Cardiac septum (tissue), 1 donor: ENCODE measurements at regions not wholly inside any gene's neighbourhood (a gene's known extent, or its start where the extent isn't known, plus 50 kb on each side); places are given as distances from the start of the nearest gene placed in this dataset.

Experiments used
- DNase-seq: peaks from one replicate; pipeline ENCODE4 v3.0.0-alpha.2; 2020; ENCODE audit warnings: low spot score
- intact Hi-C: fragments of 100-400 bp; cut with DNase I; formaldehyde crosslinking; loops from one replicate; pipeline ENCODE4 v1.14.0; 2022
- donor health status: DM: no; HTN: no; CAD: no.

DNA sequence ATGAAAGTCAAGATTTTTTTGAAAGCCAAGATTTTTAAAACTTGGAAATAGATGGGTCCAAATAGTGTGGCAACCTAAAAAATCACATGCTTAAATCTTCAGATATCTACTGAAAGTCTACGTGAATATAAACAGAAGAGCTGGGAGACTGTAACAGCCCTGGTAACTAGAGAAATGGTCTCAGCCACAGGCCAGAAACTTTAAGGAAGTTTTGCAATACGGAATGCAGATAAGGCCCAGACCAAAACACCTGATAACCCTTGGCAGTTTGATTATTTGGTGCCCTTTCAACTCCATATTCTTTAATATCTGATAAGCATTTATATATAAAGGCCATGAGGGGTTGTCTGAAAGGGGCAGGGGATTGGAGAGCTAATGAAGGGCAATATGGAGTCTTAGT is 537.3 kb upstream of the TGFBR2 start:
- intact Hi-C loops = no loop called here
- DNase-seq = no peak

DNA sequence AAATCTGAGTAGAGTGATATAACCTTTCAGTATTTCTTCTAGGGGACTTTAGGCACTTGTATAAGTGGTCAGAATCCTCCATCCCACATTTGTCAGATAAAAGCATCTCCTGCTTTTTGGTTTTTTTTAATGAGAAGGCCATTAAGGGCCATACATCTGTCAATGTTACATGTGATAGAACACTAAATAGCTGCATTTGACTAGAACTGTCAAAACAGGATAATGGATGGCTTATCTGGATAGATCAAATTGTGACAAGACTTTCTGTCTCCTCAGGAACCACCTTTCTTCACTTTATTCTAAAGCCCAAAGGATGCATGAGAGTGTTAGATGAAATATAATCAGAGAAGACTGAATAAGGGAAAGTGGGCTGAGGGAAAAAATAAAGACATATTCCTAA is 533.4 kb upstream of the TGFBR2 start:
- DNase-seq = no peak
- intact Hi-C loops = no loop called here

DNA sequence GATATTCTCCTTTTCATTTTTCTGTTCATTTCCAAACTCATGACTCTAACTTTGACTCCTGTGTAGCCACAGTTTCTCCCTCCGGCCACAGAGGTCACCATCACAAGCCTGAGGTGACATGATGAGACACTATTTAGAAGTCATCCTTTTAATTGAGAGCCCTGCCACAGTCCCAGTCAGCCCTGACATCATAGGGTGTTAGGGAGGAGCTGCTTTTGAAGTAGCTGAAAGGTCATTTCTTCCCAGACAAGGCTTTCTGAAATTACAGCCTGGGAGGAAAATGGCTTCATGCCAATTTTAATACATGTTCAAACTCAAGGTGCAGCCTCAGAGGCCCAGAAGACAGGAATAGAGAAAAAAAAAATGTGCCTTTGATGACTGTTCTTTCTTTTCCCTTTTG is 532.8 kb upstream of the TGFBR2 start:
- intact Hi-C loops = no loop called here

DNA sequence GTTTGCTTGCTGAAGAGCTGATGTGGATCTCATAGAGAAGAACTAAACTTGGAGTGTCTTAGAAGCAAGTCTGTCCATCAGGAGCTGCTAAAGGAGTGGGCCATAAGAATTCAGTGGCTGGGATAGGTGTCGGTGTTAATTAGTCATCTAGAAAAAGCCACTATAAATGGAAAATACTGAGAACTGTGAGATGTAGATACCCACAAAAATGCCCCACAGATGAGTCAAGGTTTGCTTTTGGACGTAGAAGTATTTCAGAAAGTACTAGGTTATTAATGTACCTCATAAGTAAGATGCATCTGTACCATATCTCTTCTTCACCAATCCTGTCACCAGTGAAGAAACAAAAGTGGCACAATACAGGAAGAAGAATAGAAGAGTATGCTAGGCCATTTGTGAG is 530.9 kb upstream of the TGFBR2 start:
- DNase-seq = no peak
- intact Hi-C loops = no loop called here

More for the DNA sequence above, 532.8 kb upstream of the TGFBR2 start:
- DNase-seq = no peak

DNA sequence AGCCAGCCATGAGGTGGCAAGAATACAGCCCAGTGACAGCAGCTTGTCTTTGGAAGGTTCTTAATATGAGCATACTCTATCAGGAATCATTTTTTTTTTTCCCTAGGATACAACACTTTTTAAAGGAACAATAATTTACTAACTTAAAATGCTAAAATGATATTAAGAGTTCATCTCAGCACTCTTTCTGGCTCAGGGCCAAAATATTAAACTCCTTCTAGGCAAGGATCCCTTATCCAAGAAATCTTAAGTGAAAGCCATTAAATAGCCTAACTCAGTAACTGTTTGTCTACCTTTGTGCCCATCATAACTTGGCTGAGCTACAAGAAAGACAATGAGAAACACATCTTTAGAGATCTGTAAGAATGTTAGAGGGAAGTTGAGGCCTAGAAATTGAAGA is 529.5 kb upstream of the TGFBR2 start:
- intact Hi-C loops = no loop called here
- DNase-seq = no peak

DNA sequence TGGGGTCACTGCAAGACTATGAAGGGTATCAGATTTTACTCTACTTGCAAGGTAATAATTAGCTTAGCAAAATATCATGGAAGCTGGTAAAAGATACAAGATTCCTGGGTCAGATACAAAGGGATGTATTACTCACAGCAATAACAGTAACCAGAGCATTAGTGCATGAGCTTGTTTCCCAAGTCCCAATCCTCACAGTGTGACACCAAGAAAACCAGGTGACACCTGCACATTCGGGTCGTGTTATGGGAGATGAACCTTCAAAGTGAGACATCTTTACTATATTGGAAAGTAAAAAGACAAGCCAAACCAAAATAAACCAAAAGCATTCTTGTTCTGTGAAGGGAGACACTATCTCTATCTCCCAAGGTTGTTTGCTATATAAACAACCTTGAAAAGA is 528.7 kb upstream of the TGFBR2 start:
- intact Hi-C loops = no loop called here
- DNase-seq = no peak

DNA sequence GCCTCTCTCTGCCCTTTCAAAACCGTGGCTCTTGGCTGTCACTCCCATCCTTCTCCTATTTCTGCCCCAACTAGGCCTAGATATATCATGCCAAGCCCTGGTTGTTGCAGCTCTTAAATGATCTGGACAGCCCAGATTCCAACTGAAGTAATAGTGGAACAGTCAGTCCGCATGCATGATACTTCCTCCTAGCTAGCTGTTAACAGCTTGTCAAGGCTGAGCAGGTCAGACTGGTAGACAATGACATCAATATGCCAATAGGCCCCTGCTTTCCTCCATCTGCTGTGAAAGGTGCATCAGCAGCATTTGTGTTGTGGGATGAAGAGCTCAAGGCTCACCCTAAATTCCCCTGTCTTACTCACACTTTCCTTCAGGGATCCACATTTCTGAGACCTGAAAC is 527.7 kb upstream of the TGFBR2 start:
- intact Hi-C loops = no loop called here
- DNase-seq = no peak

DNA sequence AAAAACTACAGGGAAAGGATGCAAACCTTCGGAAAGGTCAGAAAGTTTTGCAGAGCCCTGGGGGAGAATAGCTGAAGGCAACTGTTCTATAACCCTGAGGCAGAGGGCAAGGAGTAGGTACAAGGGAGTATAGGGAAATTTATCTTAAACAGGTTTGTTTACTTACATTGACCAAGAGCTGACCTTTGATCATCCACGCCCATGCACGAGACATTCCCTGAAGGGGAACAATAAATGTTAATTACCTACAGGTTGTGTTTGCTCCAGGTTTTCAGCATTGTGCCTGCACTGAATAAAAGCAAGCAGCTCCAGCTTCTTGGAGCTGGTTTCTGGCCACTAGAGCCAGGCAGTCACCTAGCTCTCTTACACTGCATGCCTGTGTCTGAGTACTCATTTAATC is 524.5 kb upstream of the TGFBR2 start:
- intact Hi-C loops = no loop called here
- no peak for DNase-seq

DNA sequence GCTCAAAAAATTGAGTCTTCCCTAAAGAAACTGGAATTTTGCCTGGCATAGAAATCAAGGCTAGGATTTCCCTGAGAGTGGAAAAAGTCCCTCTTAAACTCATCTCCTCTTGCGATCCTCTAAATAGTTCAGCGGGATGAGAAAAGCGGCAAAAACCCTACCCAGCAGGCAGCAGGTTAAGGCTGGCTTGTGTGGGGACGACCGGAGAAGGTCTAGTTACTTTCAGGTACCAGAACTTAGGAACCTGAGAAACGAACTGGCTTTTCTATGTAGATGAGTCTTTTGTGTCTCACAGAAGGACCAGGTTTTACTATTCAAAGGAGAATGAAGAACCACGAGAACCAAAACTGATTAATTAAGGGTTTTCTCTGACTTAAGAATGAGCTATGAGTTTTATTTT is 523.7 kb upstream of the TGFBR2 start:
- no peak for DNase-seq
- intact Hi-C loops = no loop called here

DNA sequence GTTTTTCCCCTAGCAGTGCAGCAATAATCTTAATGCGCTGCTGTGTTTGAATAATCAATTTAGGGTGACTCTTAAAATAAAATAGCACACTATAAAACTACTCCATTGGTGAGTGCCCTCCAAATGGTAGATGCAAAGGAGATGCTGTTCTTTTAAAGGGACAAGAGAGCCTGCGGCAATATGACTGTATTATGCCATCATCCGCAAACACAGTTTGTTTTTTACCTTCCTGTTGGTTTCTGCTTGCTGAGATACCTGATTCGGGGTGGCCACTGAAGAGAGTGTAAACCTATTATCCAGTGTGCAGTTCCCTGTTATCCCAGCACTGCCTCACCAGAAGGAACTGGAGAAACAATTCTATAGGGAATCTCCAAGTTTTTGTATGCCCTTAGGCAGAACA is 523.1 kb upstream of the TGFBR2 start:
- DNase-seq = no peak
- intact Hi-C loops = no loop called here

DNA sequence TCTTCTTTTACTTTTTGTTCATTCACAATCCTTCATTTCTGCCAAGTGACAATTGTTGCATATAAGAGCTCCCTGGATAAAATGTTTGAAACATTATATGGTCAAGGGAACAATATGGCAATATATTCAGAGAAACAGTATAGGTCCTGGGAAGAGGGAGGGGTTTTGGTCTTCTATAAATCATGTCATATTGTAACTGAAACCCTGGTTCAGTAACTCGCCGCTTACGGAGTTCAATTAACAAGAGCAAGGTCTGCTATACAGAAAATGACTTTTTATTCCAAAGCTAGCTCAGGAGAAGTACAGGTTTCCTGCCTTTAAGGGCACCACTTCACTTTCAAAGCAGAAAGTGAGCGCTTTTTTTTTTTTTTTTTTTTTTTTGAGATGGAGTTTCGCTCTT is 522.1 kb upstream of the TGFBR2 start:
- no peak for DNase-seq
- intact Hi-C loops = no loop called here

DNA sequence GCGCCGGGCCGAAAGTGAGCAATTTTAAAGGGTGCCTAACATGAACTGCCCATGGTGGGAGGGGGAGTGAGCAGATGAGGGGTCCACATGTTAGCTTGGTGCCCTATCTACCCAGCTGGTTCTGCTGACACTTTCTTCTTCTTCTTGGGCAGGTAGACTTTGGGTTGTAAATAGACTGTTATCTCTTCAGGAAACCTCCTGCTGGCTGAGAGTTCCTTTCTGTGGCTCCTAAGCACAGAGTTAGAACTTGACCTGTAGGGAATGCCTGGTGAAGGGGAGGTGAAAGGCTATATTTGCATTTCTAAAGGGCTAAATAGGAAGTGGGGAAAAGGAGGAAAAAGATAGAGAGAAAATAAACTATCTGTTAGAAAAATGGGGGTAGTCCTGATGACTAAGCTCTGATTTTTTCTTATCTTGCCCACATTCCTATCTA is 521.4 kb upstream of the TGFBR2 start:
- DNase-seq = no peak
- intact Hi-C loops = no loop called here

DNA sequence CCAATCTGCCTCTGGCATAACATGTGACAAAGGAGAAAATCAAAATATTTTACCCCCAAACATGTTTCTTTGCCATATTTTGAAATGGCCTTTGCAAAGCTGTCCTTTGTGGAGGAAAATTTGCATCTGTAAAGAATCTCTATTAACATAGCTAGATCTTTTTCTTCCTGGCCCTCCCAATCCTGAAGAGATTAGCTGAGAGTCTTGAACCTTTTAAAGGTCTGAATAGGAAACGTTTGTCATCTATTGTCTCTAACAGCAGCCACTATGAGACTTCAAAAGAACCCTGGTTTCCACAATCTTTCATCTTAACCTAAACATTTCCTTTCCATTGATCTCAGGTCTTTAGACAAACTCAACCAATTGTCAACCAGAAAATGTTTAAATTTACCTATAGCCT is 520.9 kb upstream of the TGFBR2 start:
- intact Hi-C loops = no loop called here
- DNase-seq = no peak

DNA sequence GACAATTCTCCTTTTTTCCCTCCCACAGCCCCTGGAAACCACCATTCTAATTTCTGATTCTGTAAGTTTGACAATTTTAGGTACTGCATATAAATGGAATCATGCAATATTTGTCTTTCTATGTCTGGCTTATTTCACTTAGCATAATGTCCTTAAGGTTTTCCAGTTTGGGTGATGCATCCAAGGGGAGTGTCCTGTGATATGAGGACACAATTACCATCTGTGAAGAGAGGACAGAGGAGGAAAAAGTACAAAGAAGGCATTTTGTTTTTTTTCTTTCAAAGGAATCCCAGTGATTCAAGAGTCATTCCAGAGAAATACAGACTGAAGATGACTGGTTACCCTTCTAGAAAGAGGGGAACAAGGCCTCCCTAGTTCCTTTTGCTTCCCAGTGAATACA is 514.7 kb upstream of the TGFBR2 start:
- intact Hi-C loops = no loop called here
- no peak for DNase-seq

DNA sequence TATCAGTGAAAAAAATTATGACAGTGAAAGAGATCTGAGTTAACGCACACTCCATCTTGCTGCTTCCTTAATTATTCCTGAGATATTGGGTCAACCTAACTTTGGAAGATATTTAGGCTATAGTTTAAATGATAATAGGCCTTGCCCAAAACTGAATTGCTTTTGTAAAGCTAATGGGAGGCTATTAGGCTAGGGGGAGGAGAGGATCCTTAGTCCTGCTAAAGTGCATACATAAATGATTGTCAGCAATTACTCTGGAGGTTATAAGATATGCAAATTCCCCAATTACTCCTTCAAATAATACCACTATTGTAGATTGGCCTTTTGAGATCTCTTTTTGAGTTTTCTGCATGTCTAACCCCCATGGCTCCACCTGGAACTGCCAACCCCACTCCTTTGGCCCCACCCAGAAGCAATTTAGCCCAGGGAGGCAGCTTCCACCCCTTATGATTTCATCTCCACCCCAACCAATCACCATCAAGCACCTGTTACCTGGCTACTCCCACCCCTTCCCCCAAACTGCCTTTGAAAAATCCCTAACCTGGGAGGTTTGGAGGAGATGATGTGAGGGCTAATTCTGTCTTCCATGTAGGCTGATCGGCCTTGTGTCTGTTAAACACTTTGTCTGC is 509.3 kb upstream of the TGFBR2 start:
- intact Hi-C loops = no loop called here
- no peak for DNase-seq

DNA sequence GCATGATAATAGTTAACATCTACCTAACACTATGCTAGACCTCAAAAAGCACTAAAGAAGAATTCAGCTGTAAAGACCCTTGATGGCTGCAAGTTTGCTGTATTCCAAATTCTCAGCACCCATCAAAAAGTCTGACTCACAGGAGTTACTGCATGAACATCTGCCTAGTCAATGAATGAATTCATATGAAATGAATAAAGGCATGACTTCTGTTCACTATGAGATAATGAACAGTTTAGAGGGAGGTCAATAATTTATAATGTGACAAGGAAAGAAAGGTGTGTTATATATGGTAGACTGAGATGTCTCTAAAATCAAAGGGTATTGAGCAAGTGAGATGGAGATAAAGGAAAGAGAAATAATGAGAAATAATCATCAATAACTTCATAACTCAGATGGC is 508.2 kb upstream of the TGFBR2 start:
- intact Hi-C loops = no loop called here
- DNase-seq = no peak

DNA sequence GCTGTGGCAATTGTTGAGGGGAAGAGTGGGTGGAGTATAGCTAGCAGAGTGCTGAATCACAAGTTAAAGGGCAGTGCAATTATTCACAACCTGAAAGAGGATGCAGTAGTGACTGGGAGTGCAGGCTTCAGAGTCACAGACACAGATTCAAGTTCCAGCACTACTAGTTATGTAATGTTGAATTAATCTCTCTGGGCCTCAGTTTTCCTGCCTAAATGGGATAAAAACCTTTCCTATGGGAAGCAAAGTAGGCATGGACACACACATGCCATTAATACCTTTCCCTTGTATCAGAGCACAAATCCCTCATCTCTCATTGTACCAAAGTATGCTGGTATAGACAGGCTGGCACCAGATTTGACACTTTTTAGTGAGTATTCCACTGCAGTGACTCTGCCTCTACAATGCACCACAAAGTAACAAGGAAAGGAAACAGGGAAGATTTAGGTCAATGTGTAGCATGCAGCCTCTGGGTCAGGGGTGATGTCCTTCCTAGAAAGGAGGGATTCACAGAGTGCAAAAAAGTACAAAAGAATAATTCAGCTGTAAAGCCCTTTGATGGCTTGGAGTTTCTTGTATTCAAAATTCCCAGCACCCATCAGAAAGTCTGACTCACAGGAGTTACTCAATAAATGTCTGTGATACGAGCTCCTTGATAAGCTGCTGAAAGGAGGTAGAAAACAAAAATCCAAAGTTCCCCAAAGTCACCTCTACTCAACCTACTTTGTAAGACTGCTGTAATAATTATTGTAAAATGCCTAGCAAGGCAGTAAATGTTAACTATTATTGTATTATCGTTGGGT is 507.5 kb upstream of the TGFBR2 start:
- intact Hi-C loops = no loop called here
- no peak for DNase-seq

DNA sequence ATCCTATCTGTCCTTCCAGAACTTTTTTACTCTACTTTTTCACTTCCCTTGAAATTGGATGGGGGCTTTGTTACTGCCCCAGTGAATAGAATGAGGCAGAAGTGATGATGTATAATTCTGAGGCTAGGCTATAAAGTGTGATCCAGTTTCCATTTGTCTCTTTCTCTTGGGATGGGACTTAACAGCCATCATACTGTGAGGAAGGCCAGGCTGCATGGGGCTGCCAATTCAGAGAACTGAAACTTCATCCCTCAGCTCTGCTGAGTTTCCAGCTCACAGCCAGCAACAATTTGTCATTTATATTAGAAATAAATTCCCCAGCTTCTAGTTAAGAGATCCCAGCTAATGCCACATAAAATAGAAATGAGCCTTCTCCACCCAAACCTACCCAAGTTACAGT is 504.0 kb upstream of the TGFBR2 start:
- no peak for DNase-seq
- intact Hi-C loops = no loop called here

DNA sequence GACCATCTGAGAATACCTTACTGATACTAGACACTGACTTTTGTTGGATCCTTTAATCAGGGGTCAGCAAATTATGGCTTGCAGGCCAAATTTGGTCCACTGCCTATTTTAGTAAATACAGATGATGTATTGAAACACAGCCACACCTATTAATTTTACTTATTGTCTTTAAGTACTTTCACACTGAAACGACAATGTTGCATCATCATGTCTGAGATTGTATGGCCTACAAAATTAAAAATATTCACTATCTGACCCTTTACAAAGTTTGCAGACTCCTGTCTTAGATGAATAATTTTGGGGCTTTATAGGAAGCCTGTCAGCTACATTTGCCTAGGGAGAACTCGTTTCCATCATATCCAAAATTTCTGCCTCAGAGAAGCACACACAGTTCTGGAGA is 503.2 kb upstream of the TGFBR2 start:
- no peak for DNase-seq
- intact Hi-C loops = no loop called here

DNA sequence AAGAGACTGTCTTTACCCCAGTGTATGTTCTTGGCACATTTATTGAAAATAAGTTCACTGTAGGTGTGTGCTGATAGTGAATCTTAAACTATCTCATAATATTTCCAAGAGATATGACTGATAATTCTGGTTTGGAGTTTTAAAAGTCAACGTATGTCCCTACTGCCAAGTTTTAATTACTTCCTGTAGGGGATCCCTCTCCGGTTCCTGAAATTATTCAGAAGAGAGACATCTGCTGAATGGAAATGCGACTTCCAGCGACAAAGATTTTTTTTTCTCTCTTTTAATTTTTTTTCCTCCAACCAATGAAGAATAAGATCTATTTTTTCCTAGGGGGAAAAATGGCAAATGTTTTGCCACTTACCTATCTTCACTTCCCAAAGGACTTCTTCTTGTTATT is 498.9 kb upstream of the TGFBR2 start:
- intact Hi-C loops = no loop called here
- no peak for DNase-seq

DNA sequence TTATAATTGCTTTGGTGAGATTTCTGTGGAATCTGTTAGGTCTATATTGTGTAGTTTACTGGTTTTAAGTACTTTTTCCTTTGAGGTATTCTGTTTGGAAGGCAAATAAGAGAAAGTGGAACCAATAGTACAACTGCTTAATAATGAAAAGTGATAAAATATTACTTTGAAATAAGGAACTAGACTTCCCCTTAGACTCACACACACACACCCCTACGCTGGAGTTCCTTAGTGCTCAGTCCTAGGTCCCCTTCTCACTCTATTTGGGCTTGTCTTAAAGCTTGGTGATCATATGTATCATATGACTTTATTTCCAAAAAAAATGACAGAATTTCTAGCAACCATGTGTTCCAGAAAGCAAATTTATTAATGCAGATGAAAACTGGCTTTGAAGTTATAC is 494.0 kb upstream of the TGFBR2 start:
- intact Hi-C loops = loop anchor here (2.0 to 5.0 kb wide), 3 partner anchors 86 to 635 kb away; no protein-coding TSS in a partner anchor
- no peak for DNase-seq
